H1 (cell line): ENCODE measurements at regions not wholly inside any gene's neighbourhood (a gene's known extent, or its start where the extent isn't known, plus 50 kb on each side); places are given as distances from the start of the nearest gene placed in this dataset.

ENCODE experiments used
- CTCF ChIA-PET: fragments of 300-600 bp; sonication (Branson Sonifier 250); formaldehyde crosslinking; loops from one replicate; lab custom pipeline; 2021; ENCODE audit not compliant: partially characterized antibody; lab: Charles Lee
- POLR2A ChIA-PET: fragments of 300-600 bp; sonication (Branson Sonifier 250); formaldehyde crosslinking; loops from one replicate; lab custom pipeline; 2021; ENCODE audit warnings: inconsistent platforms; ENCODE audit not compliant: partially characterized antibody; lab: Charles Lee
- DNase-seq, 2 experiments: peaks; one replicate each; pipeline versions ENCODE4 v3.0.0 to v3.0.0-alpha.2; 2010 to 2022; ENCODE audit warnings: low spot score in 2 of 2, low read depth in 1 of 2, mixed read lengths in 1 of 2
- FAIRE-seq: peaks from 2 replicates; lab custom pipeline; 2011; peaks lifted over from hg19 to GRCh38; lab: Jason Lieb, UNC
- H2AFZ ChIP-seq: 2 replicates; pipeline ENCODE4 v1.8.1; 2012; ENCODE audit warnings: low read length, inconsistent platforms
- H2AK5ac ChIP-seq: 2 replicates; pipeline ENCODE4 v1.6.1; 2013; ENCODE audit warnings: low read depth, low read length
- H2BK120ac ChIP-seq: replicated peaks from 2 replicates; pipeline ENCODE3; 2013; ENCODE audit warnings: low read depth, low read length, inconsistent platforms
- H2BK12ac ChIP-seq: 2 replicates; pipeline ENCODE4 v1.6.1; 2013; ENCODE audit warnings: low read depth, low read length
- H2BK15ac ChIP-seq: 2 replicates; pipeline ENCODE4 v1.6.1; 2013; ENCODE audit warnings: low read length
- H2BK20ac ChIP-seq: 2 replicates; pipeline ENCODE4 v1.6.1; 2013; ENCODE audit warnings: low read length
- H2BK5ac ChIP-seq: 2 replicates; pipeline ENCODE4 v1.6.1; 2013; ENCODE audit warnings: low read depth, low read length
- H3K14ac ChIP-seq: 2 replicates; pipeline ENCODE4 v1.6.1; 2013; ENCODE audit warnings: inconsistent platforms; ENCODE audit not compliant: insufficient read length
- H3K18ac ChIP-seq: 2 replicates; pipeline ENCODE4 v1.6.1; 2013; ENCODE audit warnings: low read length; ENCODE audit errors: extremely low read depth
- H3K23ac ChIP-seq: 2 replicates; pipeline ENCODE4 v1.6.1; 2013; ENCODE audit warnings: inconsistent platforms; ENCODE audit not compliant: insufficient read length
- H3K23me2 ChIP-seq: 2 replicates; pipeline ENCODE4 v1.6.1; 2013; ENCODE audit warnings: low read depth, low read length
- H3K27ac ChIP-seq: 2 replicates; pipeline ENCODE4 v1.6.1; 2011; ENCODE audit warnings: low read depth, low read length, inconsistent platforms
- H3K27me3 ChIP-seq, 4 experiments: replicated peaks in 1 of 4; 1 replicate in 1 of 4; 2 replicates in 3 of 4; pipeline versions ENCODE4 v1.6.1 to v1.8.1; 2011 to 2013; ENCODE audit warnings: low read length in 3 of 4, mild to moderate bottlenecking in 3 of 4, inconsistent platforms in 2 of 4, mixed read lengths in 2 of 4, moderate library complexity in 1 of 4; ENCODE audit not compliant: control insufficient read depth in 3 of 4, insufficient read depth in 3 of 4; ENCODE audit errors: extremely low read depth in 1 of 4
- H3K36me3 ChIP-seq, 4 experiments: 2 replicates each; pipeline versions ENCODE4 v1.6.1 to v1.8.1; 2011 to 2013; ENCODE audit warnings: mild to moderate bottlenecking in 4 of 4, low read length in 3 of 4, moderate library complexity in 2 of 4, control low read depth in 1 of 4, inconsistent platforms in 1 of 4; ENCODE audit not compliant: insufficient read depth in 4 of 4, control insufficient read depth in 2 of 4
- H3K4ac ChIP-seq: replicated peaks from 2 replicates; pipeline ENCODE3; 2013; ENCODE audit warnings: low read length, low read depth, mixed read lengths, inconsistent platforms; ENCODE audit not compliant: insufficient read length
- H3K4me1 ChIP-seq, 4 experiments: replicated peaks in 1 of 4; 1 replicate in 1 of 4; 2 replicates in 3 of 4; pipeline versions ENCODE4 v1.6.1 to v1.8.1; 2011 to 2013; ENCODE audit warnings: low read length in 3 of 4, inconsistent platforms in 2 of 4, mixed read lengths in 1 of 4; ENCODE audit not compliant: insufficient read depth in 4 of 4, control insufficient read depth in 3 of 4
- H3K4me2 ChIP-seq, 2 experiments: 2 replicates each; pipeline versions ENCODE4 v1.6.1 to v1.8.1; 2011 to 2013; ENCODE audit warnings: low read depth in 2 of 2, low read length in 2 of 2, control low read depth in 1 of 2, inconsistent platforms in 1 of 2, mild to moderate bottlenecking in 1 of 2; ENCODE audit not compliant: insufficient read depth in 1 of 2
- H3K4me3 ChIP-seq, 4 experiments: fragments of 200-600, 300-600 bp in 1 of 4; sonication (generic), shearing (Covaris generic), sonication (Bioruptor Twin) in 1 of 4; 2 replicates each; pipeline versions ENCODE4 v1.5.1 to v1.8.1; 2011 to 2016; ENCODE audit warnings: low read length in 4 of 4, low read depth in 3 of 4, control low read depth in 2 of 4, inconsistent platforms in 2 of 4, mild to moderate bottlenecking in 2 of 4, mixed read lengths in 1 of 4, moderate library complexity in 1 of 4; ENCODE audit not compliant: insufficient read depth in 2 of 4; ENCODE audit errors: extremely low read depth in 1 of 4
- H3K56ac ChIP-seq: replicated peaks from 2 replicates; pipeline ENCODE3; 2013; ENCODE audit warnings: low read depth, mild to moderate bottlenecking, mixed read lengths, low read length, inconsistent platforms; ENCODE audit not compliant: insufficient read length
- H3K79me1 ChIP-seq: 2 replicates; pipeline ENCODE4 v1.6.1; 2013; ENCODE audit warnings: low read depth, low read length, control low read depth
- H3K79me2 ChIP-seq, 2 experiments: 2 replicates each; pipeline versions ENCODE4 v1.6.1 to v1.8.1; 2012 to 2013; ENCODE audit warnings: low read length in 2 of 2, mild to moderate bottlenecking in 2 of 2, inconsistent platforms in 1 of 2; ENCODE audit not compliant: insufficient read depth in 2 of 2, control insufficient read depth in 1 of 2
- H3K9ac ChIP-seq, 4 experiments: replicated peaks in 1 of 4; 1 replicate in 1 of 4; 2 replicates in 3 of 4; pipeline versions ENCODE4 v1.6.1 to v1.8.1; 2011 to 2013; ENCODE audit warnings: low read depth in 3 of 4, low read length in 3 of 4, control low read depth in 2 of 4, mild to moderate bottlenecking in 2 of 4, moderate library complexity in 2 of 4, inconsistent platforms in 1 of 4; ENCODE audit errors: extremely low read depth in 1 of 4
- H3K9me3 ChIP-seq, 2 experiments: 2 replicates each; pipeline versions ENCODE4 v1.6.1 to v1.8.1; 2012 to 2013; ENCODE audit warnings: mild to moderate bottlenecking in 2 of 2, moderate library complexity in 2 of 2, control low read depth in 1 of 2, inconsistent platforms in 1 of 2, low read depth in 1 of 2, low read length in 1 of 2, mixed read lengths in 1 of 2; ENCODE audit not compliant: insufficient read depth in 2 of 2
- H4K20me1 ChIP-seq, 2 experiments: replicated peaks in 1 of 2; 2 replicates each; pipeline versions ENCODE3 to v1.8.1; 2011 to 2013; ENCODE audit warnings: inconsistent platforms in 2 of 2, low read length in 2 of 2, mild to moderate bottlenecking in 1 of 2; ENCODE audit not compliant: insufficient read depth in 2 of 2, control insufficient read depth in 1 of 2
- H4K5ac ChIP-seq: 2 replicates; pipeline ENCODE4 v1.6.1; 2013; ENCODE audit warnings: low read length, low read depth, mixed read lengths, inconsistent platforms; ENCODE audit not compliant: insufficient read length
- H4K8ac ChIP-seq: 2 replicates; pipeline ENCODE4 v1.8.0; 2013; ENCODE audit warnings: mild to moderate bottlenecking, moderate library complexity, low read length, inconsistent platforms; ENCODE audit not compliant: insufficient read depth; ENCODE audit errors: extremely low read depth
- H4K91ac ChIP-seq: replicated peaks from 2 replicates; pipeline ENCODE3; 2013; ENCODE audit warnings: low read length, mixed read lengths, inconsistent platforms; ENCODE audit not compliant: insufficient read length
- EGR1 ChIP-seq: IDR thresholded peaks from 2 replicates; pipeline ENCODE4 v1.6.1; 2011; ENCODE audit warnings: low read depth, low read length, borderline replicate concordance
- GTF2F1 ChIP-seq: IDR thresholded peaks from 2 replicates; pipeline ENCODE4 v1.6.1; 2012; ENCODE audit warnings: low read depth, low read length, improper control_type of control experiment, borderline replicate concordance
- NANOG ChIP-seq: IDR thresholded peaks from 2 replicates; pipeline ENCODE4 v1.6.1; 2011; ENCODE audit warnings: low read length, low read depth, mild to moderate bottlenecking, inconsistent platforms; ENCODE audit not compliant: insufficient read depth, poor library complexity, severe bottlenecking
- RXRA ChIP-seq: IDR thresholded peaks from 2 replicates; pipeline ENCODE4 v1.6.1; 2011; ENCODE audit warnings: low read depth, mild to moderate bottlenecking, low read length, moderate library complexity; ENCODE audit not compliant: insufficient read depth
- SIX5 ChIP-seq: IDR thresholded peaks from 2 replicates; pipeline ENCODE4 v1.6.1; 2011; ENCODE audit warnings: mild to moderate bottlenecking, low read depth, low read length
- SP2 ChIP-seq: IDR thresholded peaks from 2 replicates; pipeline ENCODE4 v1.6.1; 2012; ENCODE audit warnings: mild to moderate bottlenecking, low read length, inconsistent platforms
- TEAD4 ChIP-seq: IDR thresholded peaks from 2 replicates; pipeline ENCODE4 v1.6.1; 2012; ENCODE audit warnings: low read depth, low read length, inconsistent platforms, mixed read lengths
- WGBS, 2 experiments: shearing (Covaris generic) in 1 of 2; methylation state at CpG; one replicate each; pipeline versions ENCODE4 v1.1.6 to v1.1.7; 2013 to 2015; ENCODE audit warnings: low lambda C conversion rate in 2 of 2, mixed read lengths in 2 of 2, inconsistent platforms in 1 of 2, low coverage in 1 of 2, missing lambda C conversion rate in 1 of 2; ENCODE audit not compliant: insufficient replicate concordance in 2 of 2, insufficient coverage in 1 of 2, insufficient read length in 1 of 2; ENCODE audit errors: extremely low coverage in 1 of 2, missing lambda C conversion rate in 1 of 2; 5-methylcytosine and 5-hydroxymethylcytosine counted together
- TF ChIP-seq, protein P1 (sequence below): IDR thresholded peaks from 2 replicates; pipeline ENCODE4 v1.6.1; 2012; ENCODE audit warnings: inconsistent platforms

DNA sequence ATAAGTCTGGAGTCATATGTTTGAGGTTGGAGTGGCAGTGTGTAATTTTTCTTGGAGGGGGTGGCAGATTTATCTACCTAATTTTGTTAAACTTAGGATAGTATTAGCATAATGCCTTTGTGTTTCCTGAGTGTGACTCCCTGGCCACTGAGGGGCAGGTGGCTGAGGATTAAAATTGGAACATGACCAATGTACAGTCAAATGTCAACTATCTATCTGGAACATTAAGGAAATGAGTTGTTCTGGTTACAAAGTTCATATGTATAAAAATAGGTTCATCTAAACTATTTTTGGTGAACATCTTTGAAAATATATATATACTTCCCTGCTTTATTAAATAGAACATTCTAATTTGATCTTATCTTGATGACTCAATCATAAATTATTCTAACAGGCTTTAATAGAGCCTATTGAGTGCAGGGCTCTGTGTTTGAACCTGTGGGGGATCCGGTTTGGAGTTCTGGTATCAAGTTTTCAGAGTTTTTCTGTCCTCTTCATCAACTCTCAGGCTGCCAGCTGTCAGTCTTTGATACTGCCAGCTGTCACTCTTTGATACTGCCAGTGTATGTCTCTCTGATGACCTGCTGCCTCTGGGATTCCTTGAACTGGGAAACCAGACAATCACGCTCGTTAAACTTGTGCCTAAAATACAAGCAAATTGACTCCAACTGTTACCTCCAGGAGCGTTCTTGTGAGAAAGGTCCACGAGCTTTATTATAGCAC is 309.6 kb downstream of the METTL15 start:
- Histone ChIP-seq H2BK12ac (no peak overlapping the region), H3K23ac (no peak overlapping the region), H3K18ac (no peak overlapping the region), H3K27me3 (no peaks in the 10 kb centered on the region), H2BK5ac (no peak overlapping the region), H3K9me3 (no peaks in the 10 kb centered on the region), H3K4me3 (no peak overlapping the region)
- no peak for DNase-seq
- no peak for TF ChIP-seq RXRA
- no peak for TF ChIP-seq NANOG
- TF ChIP-seq SP2: no peak
- no peak for TF ChIP-seq SIX5
- no peak for TF ChIP-seq EGR1
- no peak for TF ChIP-seq TEAD4
- no peak for TF ChIP-seq GTF2F1
- TF ChIP-seq, protein P1, sequence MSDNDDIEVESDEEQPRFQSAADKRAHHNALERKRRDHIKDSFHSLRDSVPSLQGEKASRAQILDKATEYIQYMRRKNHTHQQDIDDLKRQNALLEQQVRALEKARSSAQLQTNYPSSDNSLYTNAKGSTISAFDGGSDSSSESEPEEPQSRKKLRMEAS: no peak
- TF ChIP-seq, all 59 proteins: peak for 0
- Histone ChIP-seq H4K5ac (no peak overlapping the region), H4K8ac (no peak overlapping the region), H3K27ac (no peak overlapping the region), H3K4ac (no peak overlapping the region), H2BK120ac (no peak overlapping the region), H2AK5ac (no peak overlapping the region), H2AFZ (no peak overlapping the region), H3K14ac (no peak overlapping the region), H3K36me3 (no peaks in the 10 kb centered on the region), H3K4me2 (no peak overlapping the region), H3K9ac (no peak overlapping the region), H2BK20ac (no peak overlapping the region), H3K79me2 (no peaks in the 10 kb centered on the region), H3K79me1 (no peaks in the 10 kb centered on the region), H2BK15ac (no peak overlapping the region), H4K91ac (no peak overlapping the region), H3K4me1 (no peaks in the 10 kb centered on the region), H4K20me1 (no peaks in the 10 kb centered on the region), H3K56ac (no peak overlapping the region), H3K23me2 (no peaks in the 10 kb centered on the region)
- POLR2A ChIA-PET: interaction anchor here (0.6 kb wide), 1 partner anchor 807 kb away, joined by 3 read pairs; no protein-coding TSS in a partner anchor
- CTCF ChIA-PET: no interaction called here
- WGBS, 2 experiments: 85% methylated on average over 5 of the region's 5 CpGs; no CpG with 5 or more reads in 1 of the 2 experiments
- FAIRE-seq: no peak
